ENCODE measurements at regions not wholly inside any gene's neighbourhood (a gene's known extent, or its start where the extent isn't known, plus 50 kb on each side); places are given as distances from the start of the nearest gene placed in this dataset.
A peak's percentile ranks its signal among the peaks of the same experiment; 100 is the strongest.

- TF ChIP-seq CTCF (IDR thresholded peaks at IDR 0.05): no peak
- TF ChIP-seq ZFX (IDR thresholded peaks at IDR 0.05; ENCODE audit: borderline replicate concordance): no peak
- H3K27ac ChIP-seq: no peak overlapping the region
Measured at GRCh38 chr11:82539669-82540068, 194.0 kb downstream of the FAM181B start.

DNA sequence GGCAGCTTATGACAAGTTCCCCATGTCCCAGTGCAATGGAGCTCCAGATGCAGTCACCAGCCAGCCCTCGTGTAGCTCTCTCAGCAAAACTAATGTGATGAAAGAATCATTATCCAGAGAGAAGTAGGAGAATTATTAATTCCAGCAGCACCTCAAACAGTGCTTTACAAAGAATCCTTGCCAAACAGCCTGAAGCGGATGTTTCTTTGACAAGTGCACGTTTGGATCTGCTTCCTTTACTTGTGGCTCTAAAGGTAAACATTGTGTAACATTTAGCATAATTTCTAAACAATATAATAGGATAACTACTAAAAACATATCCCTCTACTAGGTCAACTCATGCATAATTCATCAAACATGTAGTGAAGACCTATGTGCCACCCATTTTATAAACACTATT lies 197.0 kb downstream of the FAM181B start:
- no peak overlapping the region for H3K27ac ChIP-seq
- TF ChIP-seq CTCF (IDR thresholded peaks at IDR 0.05): no peak
- no peak for TF ChIP-seq ZFX (IDR thresholded peaks at IDR 0.05; ENCODE audit: borderline replicate concordance)

DNA sequence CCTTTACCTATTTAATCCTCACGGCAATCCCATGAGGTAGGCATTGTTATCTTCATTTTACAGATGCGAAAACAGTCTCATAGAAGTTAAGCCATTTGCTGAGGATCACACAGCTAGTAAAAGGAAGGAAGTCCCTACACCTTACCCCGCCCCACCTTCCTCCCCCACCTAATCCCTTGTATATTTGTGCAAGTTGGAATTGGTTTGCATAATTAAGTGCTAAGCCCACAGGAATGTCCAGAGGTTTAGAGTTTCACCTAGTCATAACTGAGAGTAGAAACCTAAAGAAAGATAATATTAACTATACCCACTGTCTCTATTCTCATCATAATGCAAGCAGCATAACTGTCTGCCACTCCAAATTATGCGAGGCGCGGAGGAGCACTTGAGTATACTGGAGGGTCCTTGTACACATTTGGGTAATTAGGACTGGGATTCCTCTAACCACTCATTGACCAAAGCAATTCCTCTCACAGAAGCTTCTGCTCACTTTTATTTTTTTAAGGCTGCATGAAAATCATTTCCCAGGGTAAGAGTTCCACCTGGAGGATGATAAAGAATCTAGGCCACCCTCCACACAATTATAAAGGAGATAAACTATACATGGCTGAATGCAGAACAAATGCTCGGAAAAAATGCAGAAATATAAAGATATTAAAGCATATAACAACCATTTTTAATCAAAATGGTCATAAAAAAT lies 199.9 kb downstream of the FAM181B start:
- no peak overlapping the region for H3K27ac ChIP-seq
- no peak for TF ChIP-seq ZFX (IDR thresholded peaks at IDR 0.05; ENCODE audit: borderline replicate concordance)
- no peak for TF ChIP-seq CTCF (IDR thresholded peaks at IDR 0.05)

DNA sequence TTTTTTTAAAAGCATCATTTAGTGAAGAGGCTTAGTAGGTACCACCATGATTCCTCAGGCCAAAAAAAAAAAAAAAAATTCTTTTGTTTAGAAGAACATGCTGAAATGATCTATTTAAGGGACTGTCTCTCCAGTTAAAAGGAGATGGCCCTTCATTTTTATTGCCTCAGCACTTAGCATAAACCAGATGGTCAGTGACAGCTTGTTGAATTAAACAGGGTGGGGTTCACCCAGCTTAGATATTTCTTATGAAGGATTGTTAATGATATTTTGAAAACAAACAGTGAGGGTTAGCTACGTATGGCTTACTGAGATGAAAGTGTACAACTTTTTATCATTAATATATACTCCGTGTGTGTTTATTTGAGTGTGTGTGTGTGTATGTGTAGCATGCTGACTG lies 203.7 kb downstream of the FAM181B start:
- TF ChIP-seq ZFX (IDR thresholded peaks at IDR 0.05; ENCODE audit: borderline replicate concordance) (no peak), CTCF (IDR thresholded peaks at IDR 0.05) (no peak)

GRCh38 chr11:82527081-82527584 lies 206.5 kb downstream of the FAM181B start:
- TF ChIP-seq CTCF (IDR thresholded peaks at IDR 0.05): no peak
- no peak for TF ChIP-seq ZFX (IDR thresholded peaks at IDR 0.05; ENCODE audit: borderline replicate concordance)

More for the DNA sequence above, 203.7 kb downstream of the FAM181B start:
- no peak overlapping the region for H3K27ac ChIP-seq

GRCh38 chr11:82523141-82523540 lies 210.5 kb downstream of the FAM181B start:
- TF ChIP-seq CTCF (IDR thresholded peaks at IDR 0.05): peak; percentile 20; the same call in 1 of the 2 replicates
- TF ChIP-seq ZFX (IDR thresholded peaks at IDR 0.05; ENCODE audit: borderline replicate concordance): no peak
- H3K27ac ChIP-seq: no peak overlapping the region

More at GRCh38 chr11:82527081-82527584, 206.5 kb downstream of the FAM181B start:
- no peak overlapping the region for H3K27ac ChIP-seq

DNA sequence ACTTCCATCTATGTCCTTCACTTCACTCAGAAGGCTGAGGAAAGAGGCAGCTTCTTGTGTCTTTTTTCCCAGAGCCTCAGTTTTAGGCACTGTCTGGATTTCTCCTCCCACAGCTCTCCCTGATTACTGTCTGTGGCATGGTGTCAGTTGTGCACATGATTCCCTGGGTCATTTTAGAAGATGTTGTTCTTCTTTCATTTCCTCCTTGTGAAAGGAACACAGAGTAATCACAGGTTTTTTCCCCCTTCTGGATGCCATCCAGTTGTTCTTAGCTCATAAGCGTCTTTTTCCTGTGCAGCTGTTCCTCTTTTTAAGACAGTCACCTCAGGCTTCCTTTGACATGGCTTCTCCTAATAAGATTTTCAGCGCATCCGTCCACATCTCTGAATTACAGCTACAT lies 212.2 kb downstream of the FAM181B start:
- H3K27ac ChIP-seq: no peak overlapping the region
- TF ChIP-seq ZFX (IDR thresholded peaks at IDR 0.05; ENCODE audit: borderline replicate concordance) (no peak), CTCF (IDR thresholded peaks at IDR 0.05) (no peak)
